HepG2 (cell line): ENCODE measurements at regions not wholly inside any gene's neighbourhood (a gene's known extent, or its start where the extent isn't known, plus 50 kb on each side); places are given as distances from the start of the nearest gene placed in this dataset.

Experiments used
- ATAC-seq: fragments of 200-7000 bp; cut with Tn5 transposase; 3 replicates; pipeline ENCODE4 v1.9.1; 2020; ENCODE audit warnings: mild to moderate bottlenecking, moderate library complexity
- BruUV-seq: library from RNA; stranded (reverse); fragments of 400-500 nt; replicated peaks from 2 replicates; lab custom pipeline; 2021; lab: Mats Ljungman, UMichigan
- CTCF ChIA-PET: fragments of 300-600 bp; formaldehyde crosslinking; extraction: SDS; loops from one replicate; lab custom pipeline; 2021; ENCODE audit warnings: low total read pairs, inconsistent platforms, low intra/inter-chr PET ratio; lab: Yijun Ruan, JAX
- POLR2A ChIA-PET: fragments of 350-600 bp; sonication (Branson Sonifier 250); formaldehyde crosslinking; loops from one replicate; lab custom pipeline; 2020; ENCODE audit warnings: antibody characterized with exemption, inconsistent platforms; lab: Yijun Ruan, JAX
- DNase-seq: peaks from one replicate; pipeline ENCODE4 v3.0.0-alpha.2; 2015; ENCODE audit warnings: low spot score
- FAIRE-seq: peaks from 3 replicates; lab custom pipeline; 2011; peaks lifted over from hg19 to GRCh38; lab: Jason Lieb, UNC
- H2AFZ ChIP-seq: one replicate; pipeline ENCODE4 v1.6.1; 2011; ENCODE audit warnings: low read length, inconsistent platforms
- H3K27ac ChIP-seq: fragments of 300-600 bp; 3 replicates; pipeline ENCODE4 v1.8.0; 2011; ENCODE audit warnings: mixed run types, mild to moderate bottlenecking, mixed read lengths, low read length, inconsistent platforms; ENCODE audit not compliant: insufficient read depth; ENCODE audit errors: extremely low read length
- H3K27me3 ChIP-seq, 2 experiments: fragments of 200-600 bp in 1 of 2; 2 replicates in 1 of 2; 3 replicates in 1 of 2; pipeline versions ENCODE4 v1.6.0 to v1.8.0; 2011; ENCODE audit warnings: low read length in 2 of 2, mild to moderate bottlenecking in 2 of 2, moderate library complexity in 2 of 2, inconsistent platforms in 1 of 2; ENCODE audit not compliant: insufficient read depth in 2 of 2, control insufficient read depth in 1 of 2
- H3K36me3 ChIP-seq, 2 experiments: fragments of 200-600 bp in 1 of 2; replicated peaks in 1 of 2; 2 replicates in 1 of 2; 3 replicates in 1 of 2; pipeline versions ENCODE4 v1.5.1 to v1.8.0; 2011; ENCODE audit warnings: low read length in 2 of 2, inconsistent platforms in 1 of 2; ENCODE audit not compliant: insufficient read depth in 2 of 2, control insufficient read depth in 1 of 2
- H3K4me1 ChIP-seq: 2 replicates; pipeline ENCODE4 v1.5.1; 2012; ENCODE audit warnings: low read length, inconsistent platforms; ENCODE audit not compliant: insufficient read depth
- H3K4me2 ChIP-seq: 2 replicates; pipeline ENCODE4 v1.6.0; 2011; ENCODE audit warnings: low read depth, low read length, inconsistent platforms
- H3K4me3 ChIP-seq, 3 experiments: fragments of 200-600 bp in 1 of 3; sonication (generic), shearing (Covaris generic) in 1 of 3; replicated peaks in 1 of 3; 2 replicates each; pipeline ENCODE4 v1.5.1; 2011 to 2016; ENCODE audit warnings: low read length in 3 of 3, inconsistent platforms in 2 of 3, low read depth in 2 of 3, mild to moderate bottlenecking in 2 of 3, control low read depth in 1 of 3, mixed read lengths in 1 of 3; ENCODE audit not compliant: insufficient read depth in 1 of 3
- H3K79me2 ChIP-seq: one replicate; pipeline ENCODE4 v1.6.1; 2011; ENCODE audit warnings: low read length, inconsistent platforms; ENCODE audit not compliant: insufficient read depth
- H3K9ac ChIP-seq: 2 replicates; pipeline ENCODE4 v1.6.0; 2011; ENCODE audit warnings: mild to moderate bottlenecking, low read depth, low read length, inconsistent platforms; ENCODE audit not compliant: insufficient read depth
- H3K9me3 ChIP-seq: 2 replicates; pipeline ENCODE4 v1.5.1; 2012; ENCODE audit warnings: mild to moderate bottlenecking, low read length
- H4K20me1 ChIP-seq: 2 replicates; pipeline ENCODE4 v1.6.0; 2011; ENCODE audit warnings: inconsistent platforms, mild to moderate bottlenecking, low read length, moderate library complexity; ENCODE audit not compliant: insufficient read depth
- BATF2 ChIP-seq: sonication (generic); formaldehyde crosslinking; IDR thresholded peaks from 2 replicates; pipeline ENCODE4 v1.8.0; 2022; ENCODE audit warnings: mild to moderate bottlenecking, missing genetic modification reagents, moderate library complexity
- CBFB ChIP-seq: sonication (generic); formaldehyde crosslinking; IDR thresholded peaks from 2 replicates; pipeline ENCODE4 v1.4.0; 2020; ENCODE audit warnings: missing genetic modification reagents
- CEBPG ChIP-seq: IDR thresholded peaks from 2 replicates; pipeline ENCODE4 v1.6.1; 2016
- LBX2 ChIP-seq: sonication (generic); formaldehyde crosslinking; IDR thresholded peaks from 2 replicates; pipeline ENCODE4 v1.5.0; 2020; ENCODE audit warnings: missing genetic modification reagents, mild to moderate bottlenecking, borderline replicate concordance
- NFAT5 ChIP-seq: sonication (generic); formaldehyde crosslinking; IDR thresholded peaks from 2 replicates; pipeline ENCODE4 v1.4.0; 2020; ENCODE audit warnings: missing genetic modification reagents
- PBX2 ChIP-seq: IDR thresholded peaks from 2 replicates; pipeline ENCODE4 v1.6.1; 2016; ENCODE audit warnings: control low read depth
- RFXAP ChIP-seq: sonication (generic); formaldehyde crosslinking; IDR thresholded peaks from 2 replicates; pipeline ENCODE4 v1.4.0; 2020; ENCODE audit warnings: missing genetic modification reagents, borderline replicate concordance
- SATB2 ChIP-seq: sonication (generic); formaldehyde crosslinking; IDR thresholded peaks from 2 replicates; pipeline ENCODE4 v1.5.0; 2020; ENCODE audit warnings: missing genetic modification reagents
- WIZ ChIP-seq: sonication (generic); formaldehyde crosslinking; IDR thresholded peaks from 2 replicates; pipeline ENCODE4 v1.5.1; 2020; ENCODE audit warnings: mild to moderate bottlenecking, missing genetic modification reagents
- ZBTB4 ChIP-seq: sonication (generic); formaldehyde crosslinking; IDR thresholded peaks from 2 replicates; pipeline ENCODE4 v1.4.0; 2020; ENCODE audit warnings: missing genetic modification reagents, mild to moderate bottlenecking, borderline replicate concordance
- ZFY ChIP-seq: sonication (generic); formaldehyde crosslinking; IDR thresholded peaks from 2 replicates; pipeline ENCODE4 v1.4.0; 2020; ENCODE audit warnings: missing genetic modification reagents
- ZNF382 ChIP-seq: sonication (generic); formaldehyde crosslinking; IDR thresholded peaks from 2 replicates; pipeline ENCODE4 v1.5.0; 2020; ENCODE audit warnings: missing genetic modification reagents, mild to moderate bottlenecking, borderline replicate concordance
- ZNF441 ChIP-seq: sonication (generic); formaldehyde crosslinking; IDR thresholded peaks from 2 replicates; pipeline ENCODE4 v1.7.0; 2021; ENCODE audit warnings: missing genetic modification reagents, borderline replicate concordance
- in situ Hi-C: cut with HindIII; loops from 2 replicates; pipeline ENCODE4 v1.10.0; 2017; ENCODE audit warnings: low pct_unique_long_range_greater_than_20kb; ENCODE audit not compliant: extremely low pct_ligation_motif_present
- intact Hi-C: fragments of 100-400 bp; cut with micrococcal nuclease; formaldehyde crosslinking; loops from one replicate; pipeline ENCODE4 v1.10.0; 2022; ENCODE audit not compliant: unreplicated experiment

GRCh38 chr15:70589728-70590127, 173.6 kb downstream of the UACA start (continued):
- TF ChIP-seq ZNF441 (CRISPR knock-in tag) (no peak), RFXAP (CRISPR knock-in tag) (no peak)

GRCh38 chr15:70589221-70589620, 174.1 kb downstream of the UACA start:
- no peak for ATAC-seq
- no peak overlapping the region for H2AFZ ChIP-seq
- H3K79me2 ChIP-seq: no peaks in the 10 kb centered on the region
- H3K27me3 ChIP-seq: no peaks in the 10 kb centered on the region
- ChIA-PET CTCF (no interaction called here), POLR2A (no interaction called here)
- intact Hi-C loops: no loop called here
- H3K36me3 ChIP-seq: no peaks in the 10 kb centered on the region
- in situ Hi-C loops: no loop called here
- no peaks in the 10 kb centered on the region for H4K20me1 ChIP-seq
- H3K9ac ChIP-seq: no peak overlapping the region
- TF ChIP-seq CBFB (CRISPR knock-in tag): no peak
- TF ChIP-seq BATF2 (CRISPR knock-in tag): no peak
- no peak for TF ChIP-seq PBX2 (CRISPR knock-in tag)
- TF ChIP-seq NFAT5: no peak
- TF ChIP-seq LBX2 (CRISPR knock-in tag): no peak
- no peak for TF ChIP-seq ZFY (CRISPR knock-in tag)
- TF ChIP-seq SATB2 (CRISPR knock-in tag): no peak
- no peak for TF ChIP-seq ZNF382 (CRISPR knock-in tag)
- TF ChIP-seq WIZ (CRISPR knock-in tag): no peak
- no peak for TF ChIP-seq ZBTB4 (CRISPR knock-in tag)
- TF ChIP-seq CEBPG (CRISPR knock-in tag): no peak
- TF ChIP-seq, all 625 proteins: peak for 0
- H3K9me3 ChIP-seq: no peaks in the 10 kb centered on the region
- H3K27ac ChIP-seq: no peak overlapping the region
- H3K4me2 ChIP-seq: no peak overlapping the region
- H3K4me3 ChIP-seq: no peak overlapping the region
- BruUV-seq: no TSS peak
- FAIRE-seq (no peak), DNase-seq (no peak)
- peaks cover 35% of the 10 kb centered on the region for H3K4me1 ChIP-seq
